A172 (cell line): ENCODE measurements at regions not wholly inside any gene's neighbourhood (a gene's known extent, or its start where the extent isn't known, plus 50 kb on each side); places are given as distances from the start of the nearest gene placed in this dataset.
"Not testable (repeated sequence)": the region's sequence is repeated elsewhere in the genome, so short reads cannot be mapped to it uniquely, and the experiment has no call there.

ENCODE experiments used
- DNase-seq: peaks from one replicate; pipeline ENCODE4 v3.0.0-alpha.2; 2015; ENCODE audit warnings: low spot score

DNA sequence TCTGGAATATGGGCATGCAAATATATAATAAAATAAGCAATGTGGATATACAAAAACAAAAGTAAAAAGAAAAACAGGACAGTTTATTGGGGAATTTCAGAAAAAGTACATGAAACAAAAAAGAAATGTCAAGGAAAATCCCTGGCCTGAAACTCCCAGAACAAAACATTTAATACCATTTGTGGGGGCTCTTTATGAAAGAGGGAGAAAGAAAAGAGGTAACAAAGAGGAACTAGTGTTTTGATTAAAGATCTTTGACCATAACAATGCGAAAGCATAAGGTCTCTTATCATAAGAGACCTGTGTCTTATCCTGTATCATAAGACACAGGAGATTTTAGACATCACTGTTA lies 88.6 kb upstream of the ARID1B start:
- no peak for DNase-seq

DNA sequence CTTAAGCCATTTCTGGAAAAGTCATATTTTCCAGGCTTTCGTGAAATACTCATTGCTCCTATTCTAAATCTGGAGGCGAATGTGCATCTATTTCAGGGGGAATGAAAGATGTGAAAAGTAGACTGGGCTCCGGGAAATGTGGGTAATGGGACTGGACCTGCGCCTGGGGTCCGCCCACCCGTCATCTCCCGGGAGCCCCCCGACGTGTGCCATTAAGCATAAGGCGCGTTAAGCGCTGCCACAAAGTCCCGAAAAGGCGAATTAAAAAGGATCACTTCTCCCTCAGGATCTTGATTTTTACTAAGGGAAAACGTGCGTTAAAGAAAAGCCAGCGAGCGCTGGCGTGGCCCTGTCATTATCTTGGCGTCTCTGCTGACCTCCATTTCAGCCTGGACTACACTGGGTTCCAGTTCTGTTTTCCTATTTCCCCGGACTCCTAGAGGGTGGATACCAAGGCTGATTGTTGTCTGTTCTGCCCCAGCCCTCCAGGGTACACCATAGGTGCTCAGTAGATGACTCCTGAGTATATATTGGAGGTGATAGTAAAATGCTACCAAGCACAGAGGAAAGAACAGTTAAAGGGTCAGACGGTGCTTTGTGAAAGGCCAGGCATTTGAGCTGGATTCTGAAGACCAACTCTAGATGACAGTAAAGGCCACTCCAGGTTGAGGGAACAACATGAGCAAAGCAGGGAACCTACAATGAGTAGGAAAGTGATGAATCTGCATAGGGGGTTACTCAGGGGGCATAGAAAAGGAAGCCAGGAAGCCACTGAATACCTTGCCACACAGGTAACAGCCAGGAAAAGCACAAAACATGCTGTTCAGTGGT lies 89.2 kb upstream of the ARID1B start:
- DNase-seq: no peak

DNA sequence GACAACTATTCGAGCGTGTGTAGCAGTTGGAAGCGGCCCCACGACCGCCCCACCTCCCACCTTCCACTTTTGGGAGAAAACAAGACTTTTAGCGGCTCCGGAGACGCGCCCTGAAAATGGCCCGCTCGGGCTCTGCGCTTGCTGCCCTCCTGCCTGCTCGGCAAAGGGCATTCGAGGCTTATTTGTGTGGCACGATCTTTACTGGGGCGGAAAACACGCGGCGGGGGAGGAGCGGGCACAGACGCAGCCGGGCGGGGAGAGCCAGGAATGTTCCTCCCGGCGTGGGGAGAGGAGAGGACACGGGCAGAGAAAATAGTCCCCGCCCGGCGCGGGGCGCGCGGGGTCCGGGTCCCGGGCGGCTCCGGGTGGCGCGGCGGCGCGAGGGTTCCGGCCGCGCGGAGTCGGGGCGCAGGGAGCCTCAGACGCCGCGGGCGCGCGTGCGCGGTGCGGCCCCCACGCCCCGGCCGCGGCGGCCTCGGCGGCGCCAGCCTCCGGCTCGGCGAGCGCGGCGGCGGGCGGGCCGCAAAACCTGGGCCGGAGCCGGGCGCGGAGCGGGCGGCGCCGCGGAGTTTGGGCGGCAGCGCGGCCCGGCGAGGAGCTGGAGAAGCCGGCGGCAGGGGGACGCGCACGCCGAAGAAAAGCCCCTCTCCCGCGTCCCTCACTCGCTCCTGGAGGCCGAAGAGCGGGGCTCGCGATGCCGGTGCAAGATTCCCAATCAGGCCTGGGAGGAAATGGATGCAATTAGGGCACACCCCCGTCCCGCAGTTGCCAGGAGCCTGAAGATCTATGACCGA lies 90.0 kb upstream of the ARID1B start:
- peak; percentile 54 for DNase-seq

DNA sequence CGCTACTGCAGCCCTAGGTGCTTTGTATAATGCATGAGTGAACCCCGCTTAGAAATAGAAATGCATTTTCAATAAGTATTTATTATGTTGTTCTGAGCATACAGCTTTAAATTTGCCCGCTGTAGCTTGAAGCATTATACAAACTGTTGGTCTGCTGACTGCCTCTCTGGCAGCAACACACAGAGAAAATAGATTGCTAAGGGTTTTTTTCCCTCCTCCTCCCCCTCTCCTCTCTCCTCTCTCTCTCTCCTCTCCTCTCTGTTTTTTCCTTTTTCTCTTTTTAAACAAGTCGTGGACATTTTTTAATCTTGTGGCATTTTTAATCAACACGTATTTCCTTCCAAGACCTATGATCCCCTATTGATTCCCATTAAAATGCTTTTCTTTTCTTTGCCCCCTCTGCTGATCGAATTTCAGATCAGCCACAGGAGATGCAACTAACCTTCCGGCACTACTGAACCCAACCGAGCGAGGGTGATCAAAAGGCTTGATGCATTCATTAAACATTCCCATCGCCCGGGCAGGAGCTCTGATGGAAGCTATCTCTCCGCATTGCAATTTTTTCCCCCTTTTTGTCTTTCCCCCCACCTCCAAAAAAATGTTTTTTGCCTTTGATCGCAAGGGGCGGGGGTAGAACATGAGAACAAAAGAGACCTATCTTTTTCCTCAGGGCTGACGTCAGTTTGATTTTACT lies 90.7 kb upstream of the ARID1B start:
- DNase-seq: peak; percentile 45

DNA sequence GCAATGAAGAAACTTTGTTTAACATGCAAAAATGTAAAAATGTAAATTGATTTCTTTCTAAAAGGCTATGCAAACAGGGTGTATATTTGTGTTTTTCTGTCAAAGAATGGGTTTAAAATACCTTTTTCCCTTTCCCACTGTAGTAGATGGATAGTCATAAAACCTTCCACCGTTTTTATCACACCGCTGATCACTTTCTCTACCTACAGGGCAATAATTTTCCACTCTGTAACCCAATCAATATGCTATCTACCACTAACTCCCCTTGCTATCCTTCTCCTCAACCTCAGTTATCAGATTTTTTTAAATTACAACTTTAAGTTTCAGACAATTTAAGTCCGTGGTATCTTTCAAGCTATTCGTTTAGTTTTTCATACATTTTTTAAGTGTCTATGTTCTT lies 91.4 kb upstream of the ARID1B start:
- no peak for DNase-seq

DNA sequence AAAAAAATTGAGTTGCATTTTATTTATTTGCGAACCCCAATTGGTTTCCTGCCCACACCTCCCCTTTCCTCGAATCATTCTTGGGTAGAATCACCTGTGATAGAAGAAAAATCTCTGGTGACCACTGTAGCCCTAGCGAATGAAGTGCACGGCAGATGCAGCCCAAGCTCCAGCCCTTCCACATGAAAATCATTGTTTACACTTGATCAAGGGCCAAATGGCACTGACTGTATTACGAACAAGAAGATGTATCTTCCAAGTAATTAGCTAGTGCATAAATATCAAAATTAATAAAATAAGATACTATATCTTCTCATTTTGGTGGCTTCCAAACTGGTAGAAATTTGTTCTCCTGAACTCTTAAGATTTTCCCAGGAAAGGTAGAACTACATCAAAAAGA lies 93.4 kb upstream of the ARID1B start:
- DNase-seq: no peak

DNA sequence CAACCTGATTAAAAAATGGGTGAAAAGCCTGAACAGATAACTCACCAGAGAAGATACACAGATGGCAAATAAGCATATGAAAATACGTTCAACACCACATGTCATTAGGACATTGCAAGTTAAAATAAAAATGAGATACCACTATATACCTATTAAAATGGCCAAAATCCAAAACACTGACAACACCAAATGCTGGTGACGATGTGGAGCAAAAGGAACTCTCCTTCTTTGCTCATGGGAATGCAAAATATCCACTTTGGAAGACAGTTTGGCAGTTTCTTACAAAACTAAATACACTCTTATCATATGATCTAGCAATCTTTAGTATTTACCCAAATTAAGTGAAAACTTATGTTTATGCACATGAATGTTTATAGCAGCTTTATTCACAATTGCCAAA lies 100.5 kb upstream of the ARID1B start:
- DNase-seq: no peak

DNA sequence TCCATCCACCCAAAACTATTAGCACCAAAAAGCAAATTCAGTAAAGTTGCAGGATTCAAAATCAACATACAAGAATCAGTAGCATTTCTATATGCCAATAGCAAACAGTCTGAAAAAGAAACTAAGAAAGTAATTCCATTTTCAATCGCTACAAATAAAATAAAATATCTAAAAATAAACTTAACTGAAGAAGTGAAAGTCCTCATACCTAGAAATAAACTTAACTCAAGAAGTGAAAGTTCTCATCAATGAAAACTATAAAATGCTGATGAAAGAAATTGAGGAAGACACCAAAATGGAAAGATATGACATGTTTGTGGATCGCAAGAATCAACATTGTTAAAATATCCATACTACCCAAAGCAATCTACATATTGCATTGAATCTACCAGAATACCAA lies 103.0 kb upstream of the ARID1B start:
- no peak for DNase-seq

DNA sequence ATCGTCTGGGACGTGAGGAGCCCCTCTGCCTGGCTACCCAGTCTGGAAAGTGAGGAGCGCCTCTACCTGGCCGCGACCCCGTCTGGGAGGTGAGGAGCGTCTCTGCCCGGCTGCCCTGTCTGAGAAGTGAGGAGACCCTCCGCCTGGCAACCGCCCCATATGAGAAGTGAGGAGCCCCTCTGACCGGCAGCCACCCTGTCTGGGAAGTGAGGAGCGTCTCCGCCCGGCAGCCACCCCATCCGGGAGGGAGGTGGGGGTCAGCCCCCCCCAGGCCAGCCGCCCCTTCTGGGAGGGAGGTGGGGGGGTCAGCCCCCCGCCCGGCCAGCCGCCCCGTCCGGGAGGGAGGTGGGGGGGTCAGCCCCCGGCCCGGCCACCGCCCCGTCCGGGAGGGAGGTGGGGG lies 107.1 kb upstream of the ARID1B start:
- DNase-seq: not testable (repeated sequence)

DNA sequence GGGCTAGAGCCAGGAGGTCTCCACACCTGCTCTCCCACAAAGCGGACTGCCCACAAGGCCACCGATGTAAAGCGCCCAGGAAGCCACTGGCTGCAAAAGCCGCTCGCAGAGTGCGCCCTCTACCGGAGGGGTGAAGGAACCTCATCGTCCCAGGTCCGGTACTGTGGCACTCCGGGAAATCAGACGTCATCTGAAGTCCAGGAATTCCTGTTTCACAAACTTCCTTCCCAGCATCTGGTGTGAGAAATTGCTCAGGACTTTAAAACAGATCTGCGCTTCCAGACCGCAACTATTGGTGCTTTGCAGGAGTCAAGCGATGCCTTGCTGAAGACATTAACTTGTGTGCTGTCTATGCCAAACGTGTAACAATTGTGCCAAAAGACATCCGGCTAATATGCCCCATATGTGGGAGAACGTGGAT lies 115.1 kb upstream of the ARID1B start:
- DNase-seq: no peak

DNA sequence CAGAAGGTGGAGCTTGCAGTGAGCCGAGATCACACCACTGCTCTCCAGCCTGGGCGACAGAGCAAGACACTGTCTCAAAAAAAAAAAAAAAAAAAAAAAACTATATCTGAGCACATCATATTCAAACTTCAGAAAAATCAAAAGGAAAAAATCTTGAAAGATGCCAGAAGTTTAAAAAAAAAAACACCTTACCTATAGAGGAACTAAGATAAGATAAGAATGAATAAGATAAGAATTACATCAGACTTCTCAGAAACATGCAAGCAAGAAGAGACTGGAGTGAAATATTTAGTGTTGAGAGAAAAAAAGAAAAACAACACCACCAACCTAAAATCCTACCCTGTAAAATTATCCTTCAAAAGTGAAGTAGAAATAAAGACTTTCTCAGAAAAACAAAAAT lies 116.8 kb upstream of the ARID1B start:
- DNase-seq: no peak

DNA sequence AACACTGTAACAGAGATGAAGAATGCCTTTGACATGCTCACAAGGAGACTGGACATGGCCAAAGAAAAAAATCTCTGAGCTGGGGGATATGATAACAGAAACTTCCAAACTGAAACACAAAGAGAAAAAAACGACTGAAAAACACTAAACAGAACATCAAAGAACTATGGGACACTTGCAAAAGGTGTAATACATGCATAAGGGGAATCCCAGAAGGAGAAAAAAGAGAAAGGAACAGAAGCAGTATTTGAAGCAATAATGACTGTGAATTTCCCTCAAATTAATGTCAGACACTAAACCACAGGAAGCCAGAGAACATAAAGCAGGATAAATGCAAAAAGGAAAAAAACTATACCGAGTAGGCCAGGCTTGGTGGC lies 117.4 kb upstream of the ARID1B start:
- no peak for DNase-seq

DNA sequence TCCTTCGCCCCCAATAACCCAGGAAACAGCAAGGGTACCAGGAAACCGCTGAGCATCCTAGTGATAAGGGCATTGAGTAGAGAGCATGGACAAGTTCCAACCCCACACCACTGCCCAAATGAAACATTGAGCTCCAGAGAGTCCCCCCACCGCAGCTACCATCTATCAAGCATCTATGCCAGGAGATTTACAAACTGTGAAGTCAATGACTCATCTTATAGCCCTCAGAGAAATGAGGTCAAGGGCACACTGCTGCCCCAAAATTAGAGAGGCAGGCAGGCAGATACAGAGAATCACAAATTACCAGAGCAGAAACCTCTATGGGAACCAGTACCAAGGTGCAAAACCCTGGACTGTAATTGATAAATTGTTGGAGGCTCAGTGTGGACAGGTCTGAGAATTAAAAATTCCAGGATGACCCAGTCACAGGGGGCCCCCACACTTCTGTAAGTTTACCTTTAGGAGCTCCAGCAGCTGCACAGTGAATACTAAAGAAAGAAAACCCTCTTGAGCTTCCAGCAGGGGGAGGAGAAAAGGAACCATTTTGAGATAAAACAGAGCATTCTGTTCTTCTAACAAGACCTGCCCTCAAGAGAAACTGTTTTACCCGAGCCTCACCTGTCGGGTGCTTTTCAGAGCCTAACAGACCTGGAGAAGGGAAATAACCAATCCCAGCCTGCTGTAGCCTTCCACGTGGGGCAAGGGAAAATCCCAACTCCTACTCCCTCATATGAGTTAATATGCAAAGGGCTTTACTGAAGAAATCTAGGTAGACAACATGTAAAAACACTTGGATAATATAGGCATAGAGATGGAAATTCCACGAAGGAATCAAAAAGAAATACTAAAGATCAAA lies 118.0 kb upstream of the ARID1B start:
- peak; percentile 38 for DNase-seq

DNA sequence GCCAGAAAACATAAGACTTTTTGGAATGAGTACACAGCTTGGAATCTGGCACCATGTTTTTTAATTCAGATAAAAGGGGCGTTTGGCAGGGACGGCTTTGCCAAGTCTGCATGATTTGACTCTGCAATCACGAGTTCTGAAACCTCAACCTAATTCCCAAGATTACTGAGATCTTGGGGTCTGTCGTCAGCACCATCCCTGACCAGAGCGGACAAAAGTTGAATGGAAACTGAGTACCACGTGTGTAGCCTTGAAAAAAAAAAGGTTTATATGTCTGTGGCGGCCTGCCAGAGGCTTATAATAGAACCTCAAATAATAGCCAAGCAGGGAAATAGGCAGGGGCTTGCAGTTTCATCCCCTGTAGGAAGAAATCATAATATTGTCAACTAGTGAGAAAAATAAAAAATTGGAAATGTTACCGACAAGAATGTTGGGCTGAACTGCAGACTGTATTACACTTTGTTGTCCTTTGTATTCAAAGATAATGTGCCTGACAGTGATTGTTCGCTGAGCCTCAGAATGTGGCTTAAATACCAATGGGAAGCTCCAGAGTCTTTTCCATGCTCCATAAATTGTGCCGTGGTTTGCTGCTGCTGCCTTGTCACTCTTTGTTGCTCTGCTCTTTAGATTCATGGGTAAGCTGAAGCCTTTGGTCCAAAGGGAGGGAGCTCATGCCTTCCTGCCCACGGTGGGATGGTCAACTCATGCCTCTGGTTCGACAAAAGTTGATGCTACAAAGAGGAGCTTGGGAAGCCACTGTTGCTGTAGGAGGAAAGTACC lies 118.8 kb upstream of the ARID1B start:
- peak; percentile 59 for DNase-seq

DNA sequence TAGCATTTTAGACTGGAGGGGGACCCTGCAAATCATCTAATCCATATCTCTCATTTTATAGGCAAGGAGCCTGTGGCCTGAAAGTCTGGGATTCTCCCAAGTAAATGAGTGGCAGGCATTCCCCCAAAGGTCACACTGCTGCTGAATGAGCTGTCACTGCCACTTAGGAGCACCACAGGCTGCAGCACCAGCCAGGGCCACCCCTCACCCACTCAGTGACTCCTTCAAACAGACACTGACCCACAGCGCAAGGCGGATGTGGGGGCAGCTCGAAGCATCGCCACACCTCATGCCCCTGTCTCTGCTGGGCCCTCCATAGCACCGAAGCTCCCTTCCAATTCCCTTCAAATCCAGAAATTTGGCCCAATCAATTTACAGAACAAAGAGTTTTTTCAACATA lies 119.9 kb upstream of the ARID1B start:
- no peak for DNase-seq

DNA sequence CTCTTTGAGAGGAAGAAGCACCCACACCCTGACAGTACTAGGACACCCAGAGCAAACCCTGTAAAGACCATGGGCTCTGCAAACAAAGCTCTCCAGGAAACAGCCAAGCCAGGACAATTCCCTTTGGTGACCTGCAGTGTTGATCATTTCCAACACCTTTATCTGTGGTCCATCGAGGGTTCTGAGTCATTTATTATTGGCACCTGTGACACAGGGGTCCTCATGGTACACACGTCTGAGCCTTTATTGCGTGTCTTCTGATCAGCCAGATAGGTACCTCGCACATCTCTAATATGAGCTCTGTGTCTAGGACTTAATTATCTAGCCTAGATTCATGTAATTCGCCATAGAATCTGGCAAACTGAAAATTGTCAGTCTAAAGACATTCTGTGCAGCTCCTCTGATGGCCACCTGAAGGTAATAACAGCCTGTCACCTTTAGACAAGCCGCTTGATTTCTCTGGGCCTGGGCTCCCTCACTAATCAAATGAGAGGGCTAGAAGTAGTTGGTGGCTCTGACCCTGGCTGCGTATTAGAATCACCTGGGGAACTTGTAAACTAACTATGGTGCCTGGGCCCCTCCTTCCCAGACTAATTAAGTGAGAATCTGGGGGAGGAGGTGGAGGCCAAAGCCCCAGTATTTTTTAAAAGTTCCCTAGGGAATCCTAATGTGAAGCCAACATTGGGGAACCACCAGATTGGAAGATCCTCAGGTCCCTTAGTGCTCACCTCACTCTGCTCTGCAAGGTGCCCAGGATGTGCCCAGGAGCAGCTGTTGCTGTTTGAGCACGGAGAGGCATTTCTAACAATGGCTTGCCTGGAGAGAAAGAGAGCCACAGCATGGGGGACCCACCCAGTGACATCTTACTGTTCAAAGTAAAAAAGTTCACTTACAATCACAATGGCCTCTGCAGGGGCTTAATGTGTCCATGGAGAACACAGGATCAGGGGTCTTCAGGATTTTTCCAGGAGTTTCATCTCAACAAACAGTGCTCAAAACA lies 122.0 kb upstream of the ARID1B start:
- no peak for DNase-seq

DNA sequence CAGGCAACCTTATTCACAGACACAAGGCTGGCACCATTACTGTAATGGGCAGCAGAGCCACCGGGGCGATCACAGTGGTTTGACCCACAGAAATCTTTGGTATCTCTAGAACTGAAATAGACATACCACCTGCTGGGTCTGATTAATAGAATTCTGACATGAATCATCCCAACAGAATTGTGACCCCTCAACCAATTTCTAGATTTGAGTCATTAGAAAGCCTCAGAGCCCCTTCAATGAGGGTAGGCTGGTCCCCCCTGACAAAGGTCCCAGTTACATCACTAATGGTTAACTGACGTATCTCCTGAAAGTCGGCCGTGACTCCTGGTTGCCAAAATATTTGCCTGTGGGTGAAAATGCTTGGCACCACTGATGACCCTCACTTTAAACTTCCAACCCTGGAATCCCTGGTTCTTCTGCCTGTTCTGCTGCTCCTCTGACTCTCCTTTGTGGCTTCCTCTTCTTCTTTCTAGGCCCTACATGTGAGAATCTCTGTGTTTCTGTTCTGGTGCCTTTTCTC lies 124.9 kb upstream of the ARID1B start:
- DNase-seq: no peak

DNA sequence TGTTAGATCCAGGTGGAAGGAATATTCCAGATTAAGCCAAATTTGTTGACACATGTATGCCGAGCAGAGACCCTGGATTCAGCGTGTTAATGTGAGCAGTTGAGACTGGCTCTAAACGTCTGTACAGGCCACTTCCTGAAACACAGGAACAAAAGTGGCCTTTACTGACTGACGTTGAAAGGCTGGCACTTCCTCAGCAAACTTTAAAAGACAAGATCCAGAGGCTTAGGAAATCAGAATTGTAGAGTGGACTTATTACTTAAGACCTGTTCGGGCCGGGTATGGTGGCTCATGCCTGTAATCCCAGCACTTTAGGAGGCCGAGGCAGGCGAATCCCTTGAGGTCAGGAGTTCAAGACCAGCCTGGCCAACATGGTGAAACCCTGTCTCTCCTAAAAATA lies 125.7 kb upstream of the ARID1B start:
- no peak for DNase-seq

DNA sequence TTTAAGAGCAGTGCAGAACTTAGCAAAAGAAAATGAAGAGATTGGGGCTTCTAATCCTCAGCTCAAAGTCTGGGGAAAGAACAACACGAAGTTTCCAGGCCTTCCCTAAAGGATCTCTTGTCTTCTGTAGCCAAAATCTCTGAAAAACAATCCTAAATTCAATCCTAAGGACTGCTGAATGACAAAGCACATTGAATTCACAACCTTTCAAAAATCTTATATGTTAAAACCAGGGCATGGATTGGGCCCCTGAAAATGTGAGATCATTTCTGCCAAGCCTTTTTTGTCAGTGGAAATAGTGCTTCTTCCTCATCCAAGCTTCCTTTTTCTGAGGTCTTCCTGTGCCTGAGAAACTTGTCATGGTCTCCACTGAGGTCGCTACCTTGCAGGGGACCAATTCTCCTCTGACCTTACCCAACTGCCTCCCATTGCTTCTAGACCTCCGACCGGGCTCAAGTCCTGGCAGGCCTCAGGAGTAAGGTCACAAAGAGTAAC lies 126.2 kb upstream of the ARID1B start:
- no peak for DNase-seq
